Glomerular endothelial cell (primary cell): ENCODE measurements at regions not wholly inside any gene's neighbourhood (a gene's known extent, or its start where the extent isn't known, plus 50 kb on each side); places are given as distances from the start of the nearest gene placed in this dataset.

Experiments
- DNase-seq: peaks from one replicate; pipeline ENCODE4 v3.0.0-alpha.2; 2011; ENCODE audit warnings: low read depth, low spot score; ENCODE audit errors: extremely low read depth

GRCh38 chr3:109532257-109533216 is 195.2 kb upstream of the DPPA4 start:
- DNase-seq, result no peak

DNA sequence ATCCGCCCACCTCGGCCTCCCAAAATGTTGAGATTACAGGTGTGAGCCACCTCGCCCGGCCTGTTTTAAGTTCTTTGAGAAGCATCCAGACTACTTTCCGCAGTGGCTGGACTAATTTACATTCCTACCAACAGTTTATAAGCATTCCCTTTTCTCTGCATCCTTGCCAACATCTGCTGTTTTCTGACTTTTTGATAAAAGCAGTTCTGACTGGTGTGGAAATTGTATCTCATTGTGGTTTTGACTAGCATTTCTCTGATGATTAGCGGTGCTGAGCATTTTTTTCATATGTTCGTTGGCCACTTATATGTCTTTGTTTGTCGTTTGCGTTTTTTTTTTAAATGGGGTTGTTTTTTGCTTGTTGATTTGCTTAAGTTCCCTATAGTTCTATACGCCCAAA is 208.4 kb upstream of the DPPA4 start:
- DNase-seq, result no peak

GRCh38 chr3:109548192-109548938 is 211.0 kb upstream of the DPPA4 start:
- no peak for DNase-seq

DNA sequence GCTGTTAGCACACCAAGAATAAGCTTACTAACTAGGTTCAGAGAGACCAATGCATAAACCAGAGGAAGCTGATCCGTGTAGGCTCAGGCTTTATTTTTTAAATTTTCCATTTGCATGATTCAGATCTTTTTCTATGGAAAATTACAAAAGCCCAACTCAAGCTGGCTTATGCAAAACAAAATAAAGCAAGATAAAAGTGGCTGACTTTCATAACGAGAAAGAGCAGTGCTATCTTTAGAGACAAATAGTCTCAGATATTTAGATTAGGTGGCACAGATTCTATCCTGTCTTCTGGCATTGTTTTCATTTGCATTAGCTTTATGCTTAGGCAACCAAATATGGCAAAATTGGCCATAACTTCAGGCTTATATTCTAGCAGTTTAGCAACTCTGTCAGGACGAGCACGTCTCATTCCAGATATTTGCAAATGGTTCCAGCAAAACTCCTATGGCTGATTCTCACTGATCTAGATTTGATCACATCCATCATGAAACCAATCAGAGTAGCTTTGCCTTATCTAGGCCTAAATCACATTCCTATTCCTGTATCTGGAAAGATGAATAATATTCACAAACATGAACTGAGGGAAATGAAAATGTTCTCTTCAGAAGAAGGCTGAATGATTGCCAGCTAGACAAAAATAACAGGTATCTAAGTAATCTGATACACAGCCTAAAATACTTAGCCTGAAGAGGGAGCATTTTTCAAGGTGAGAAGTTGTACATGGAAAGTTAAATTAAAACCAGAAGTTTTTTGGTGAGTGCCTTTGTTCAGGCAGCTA is 216.4 kb upstream of the DPPA4 start:
- DNase-seq, result no peak

GRCh38 chr3:109559389-109559788 is 222.0 kb upstream of the DPPA4 start:
- no peak for DNase-seq

GRCh38 chr3:109563149-109563548 is 225.8 kb upstream of the DPPA4 start:
- DNase-seq, result no peak

GRCh38 chr3:109569135-109569846 is 231.9 kb upstream of the DPPA4 start:
- DNase-seq, result no peak

- DNase-seq, result no peak
Measured at GRCh38 chr3:109570408-109570807, 233.1 kb upstream of the DPPA4 start.

GRCh38 chr3:109572301-109572700 is 235.0 kb upstream of the DPPA4 start:
- no peak for DNase-seq

GRCh38 chr3:109596991-109597390 is 259.6 kb upstream of the DPPA4 start:
- no peak for DNase-seq

- DNase-seq, result no peak
Measured at GRCh38 chr3:109597444-109597843, 260.1 kb upstream of the DPPA4 start.

DNA sequence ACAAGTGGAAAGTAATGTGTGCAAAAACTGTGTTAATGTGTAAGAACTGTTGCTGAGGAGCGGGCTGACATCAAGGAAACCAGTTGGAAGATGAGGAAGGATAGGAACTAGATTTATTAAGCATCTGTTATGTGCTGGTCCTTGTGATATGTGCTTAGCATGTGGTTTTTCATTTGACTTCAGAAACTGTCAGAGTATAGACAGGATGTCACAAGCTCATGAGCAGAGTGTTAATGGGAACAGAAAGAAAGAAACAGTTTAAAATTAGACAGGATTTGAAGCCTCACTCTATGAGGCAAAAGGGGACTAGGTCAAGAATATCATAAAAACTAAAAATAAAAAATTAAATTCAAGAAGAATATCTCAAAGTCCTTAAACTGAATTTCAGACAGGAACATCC is 270.6 kb upstream of the DPPA4 start:
- DNase-seq, result no peak

- no peak for DNase-seq
Measured at GRCh38 chr3:109608574-109608973, 271.2 kb upstream of the DPPA4 start.

DNA sequence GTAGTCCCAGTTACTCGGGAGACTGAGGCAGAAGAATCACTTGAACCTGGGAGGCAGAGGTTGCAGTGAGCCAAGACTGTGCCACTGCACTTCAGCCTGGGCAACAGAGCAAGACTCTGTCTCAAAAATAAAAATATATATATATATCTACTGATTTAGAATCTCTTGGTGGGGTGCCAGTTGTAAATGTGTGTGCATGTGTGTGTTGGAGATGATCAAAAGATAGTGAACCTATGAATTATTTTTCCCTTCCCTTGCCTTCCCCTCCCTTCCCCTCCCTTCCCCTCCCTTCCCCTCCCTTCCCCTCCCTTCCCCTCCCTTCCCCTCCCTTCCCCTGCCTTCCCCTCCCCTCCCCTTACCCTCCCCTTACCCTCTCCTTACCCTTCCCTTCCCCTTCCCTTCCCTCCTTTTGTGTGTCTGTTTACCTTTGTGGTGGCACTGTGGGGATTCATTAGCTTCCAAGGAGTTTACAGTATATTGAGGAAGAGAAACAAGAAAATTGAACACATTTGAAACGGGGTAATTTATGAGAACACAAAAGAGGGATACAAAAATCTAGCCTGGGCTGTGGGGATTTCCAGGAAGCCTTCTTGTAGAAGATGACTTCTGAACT is 281.5 kb upstream of the DPPA4 start:
- DNase-seq, result no peak

DNA sequence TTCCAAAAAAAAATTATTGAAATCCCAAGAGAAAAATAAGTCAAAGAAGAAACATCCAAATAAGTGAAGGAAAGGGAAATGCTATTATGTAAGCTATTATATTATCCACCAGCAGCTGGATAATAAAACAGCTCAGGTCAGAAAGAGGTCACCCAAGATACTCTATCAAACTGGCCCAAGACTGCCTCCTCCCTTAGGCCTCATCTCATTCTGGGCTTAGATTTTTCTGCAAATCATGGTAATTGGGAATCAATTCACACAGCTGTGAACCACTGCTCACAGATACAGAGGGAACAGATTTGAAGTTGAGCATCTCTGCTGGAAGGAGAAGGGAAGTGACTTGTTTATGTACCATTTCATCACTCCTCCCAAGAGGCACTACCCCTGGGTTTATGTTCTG is 294.6 kb upstream of the DPPA4 start:
- DNase-seq, result no peak

DNA sequence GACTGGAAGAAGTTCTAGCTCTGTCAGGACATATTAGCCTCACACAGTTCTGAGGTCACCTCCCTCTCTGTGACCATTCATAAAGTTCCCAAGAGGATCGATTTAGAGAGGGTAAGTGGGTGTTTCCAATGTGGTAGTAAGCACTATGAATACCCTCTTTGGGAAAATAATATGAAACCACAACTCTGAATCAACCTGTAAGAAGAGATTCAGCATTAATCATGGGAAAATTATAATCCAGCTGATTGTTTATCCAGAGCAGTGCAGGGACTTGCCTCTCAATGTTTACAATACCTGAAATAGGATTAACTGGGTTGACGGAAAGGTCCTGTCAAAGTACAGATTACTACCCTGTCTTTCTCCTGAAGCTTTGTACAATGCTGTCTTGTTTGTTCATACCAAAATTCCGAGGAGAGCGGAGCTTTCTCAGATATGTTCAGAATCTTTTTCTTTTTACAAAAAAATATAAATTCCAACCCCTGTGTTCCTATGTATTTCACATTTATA is 302.9 kb upstream of the DPPA4 start:
- no peak for DNase-seq

GRCh38 chr3:109642025-109642424 is 304.7 kb upstream of the DPPA4 start:
- no peak for DNase-seq

- no peak for DNase-seq
Measured at GRCh38 chr3:109643590-109643989, 306.2 kb upstream of the DPPA4 start.

GRCh38 chr3:109644332-109644731 is 307.0 kb upstream of the DPPA4 start:
- DNase-seq, result no peak

DNA sequence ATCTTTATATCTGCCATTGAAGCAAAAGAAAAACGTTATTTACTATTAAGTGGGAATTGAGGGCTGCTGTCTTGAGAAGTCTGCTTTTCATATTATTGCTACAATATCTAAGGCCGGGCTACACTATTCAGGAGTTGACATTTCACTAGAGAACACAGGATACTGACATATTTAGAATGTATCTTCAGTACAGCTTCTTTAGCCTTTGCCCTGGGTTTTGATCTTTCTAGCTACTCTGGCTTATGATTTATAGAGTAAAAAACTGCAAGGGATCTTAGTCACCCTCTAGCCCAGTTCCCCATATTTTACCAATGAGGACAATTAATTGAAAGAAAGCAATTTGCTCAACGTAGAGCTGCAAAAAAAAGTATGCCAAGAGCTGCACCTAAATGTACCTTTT is 307.4 kb upstream of the DPPA4 start:
- DNase-seq, result no peak
